HG03457 (cell line): ENCODE measurements at regions not wholly inside any gene's neighbourhood (a gene's known extent, or its start where the extent isn't known, plus 50 kb on each side); places are given as distances from the start of the nearest gene placed in this dataset.
"Not testable (repeated sequence)": the region's sequence is repeated elsewhere in the genome, so short reads cannot be mapped to it uniquely, and the experiment has no call there.

ENCODE experiments used
- ATAC-seq: cut with Tn5 transposase; IDR thresholded peaks from one replicate; pipeline ENCODE4 v1.9.1; 2021; ENCODE audit warnings: moderate number of reproducible peaks; ENCODE audit not compliant: unreplicated experiment

DNA sequence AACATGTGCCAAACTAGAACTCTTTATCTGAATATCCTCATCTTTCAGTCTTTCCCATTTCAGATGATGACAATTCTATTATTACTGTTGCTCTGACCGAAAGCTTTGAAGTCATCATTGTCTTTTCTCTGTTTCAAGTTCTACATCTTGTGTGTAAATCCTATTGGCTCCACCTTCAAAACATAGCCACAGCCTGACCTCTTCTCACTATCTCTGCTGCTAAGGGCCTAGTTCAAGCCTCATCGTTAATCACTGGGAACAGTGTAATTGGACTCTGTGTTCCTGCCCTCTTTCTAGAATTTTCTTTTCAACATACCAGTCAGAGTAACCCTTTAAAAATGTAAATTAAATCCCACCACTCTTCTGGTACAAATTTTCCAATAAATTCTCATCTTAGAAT, 105.1 kb downstream of the OXSM start:
- ATAC-seq, result no peak

DNA sequence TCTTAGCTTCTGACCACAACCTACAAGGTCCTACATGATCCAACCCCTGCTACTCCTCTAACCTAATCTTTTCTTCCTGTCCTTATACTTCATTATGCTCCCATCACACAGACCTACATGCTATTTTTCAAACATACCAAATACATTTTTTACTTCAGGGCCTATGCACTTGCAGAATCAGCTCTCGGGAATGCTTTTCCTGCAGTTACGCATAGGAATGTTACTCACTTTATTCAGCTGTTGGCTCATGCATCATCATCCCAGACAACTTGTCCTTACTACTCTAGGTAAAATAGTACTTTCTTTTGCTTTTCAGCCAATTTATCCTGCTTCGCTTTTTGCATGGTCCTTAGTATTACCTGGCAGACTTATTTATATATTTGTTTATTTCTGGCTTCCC, 105.6 kb downstream of the OXSM start:
- ATAC-seq, result no peak

DNA sequence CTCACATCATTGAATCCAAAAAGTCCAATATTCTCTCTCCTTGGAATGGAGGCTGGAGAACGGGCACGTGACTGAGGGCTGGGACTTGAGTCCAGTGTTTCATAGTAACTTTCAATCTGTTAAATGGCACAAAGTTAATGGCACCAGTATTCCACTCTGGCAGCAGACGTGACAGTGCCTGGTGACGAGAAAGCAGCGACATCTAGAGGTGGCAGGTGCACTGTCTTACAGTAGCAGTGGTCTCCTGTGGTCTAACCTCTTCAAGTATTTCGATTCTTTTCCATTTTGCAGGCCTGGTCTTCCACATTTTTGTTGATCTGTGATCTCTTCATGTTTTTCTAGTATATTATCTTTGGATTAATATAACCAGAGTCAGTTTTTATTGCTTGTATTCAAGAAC, 107.1 kb downstream of the OXSM start:
- ATAC-seq, result no peak

DNA sequence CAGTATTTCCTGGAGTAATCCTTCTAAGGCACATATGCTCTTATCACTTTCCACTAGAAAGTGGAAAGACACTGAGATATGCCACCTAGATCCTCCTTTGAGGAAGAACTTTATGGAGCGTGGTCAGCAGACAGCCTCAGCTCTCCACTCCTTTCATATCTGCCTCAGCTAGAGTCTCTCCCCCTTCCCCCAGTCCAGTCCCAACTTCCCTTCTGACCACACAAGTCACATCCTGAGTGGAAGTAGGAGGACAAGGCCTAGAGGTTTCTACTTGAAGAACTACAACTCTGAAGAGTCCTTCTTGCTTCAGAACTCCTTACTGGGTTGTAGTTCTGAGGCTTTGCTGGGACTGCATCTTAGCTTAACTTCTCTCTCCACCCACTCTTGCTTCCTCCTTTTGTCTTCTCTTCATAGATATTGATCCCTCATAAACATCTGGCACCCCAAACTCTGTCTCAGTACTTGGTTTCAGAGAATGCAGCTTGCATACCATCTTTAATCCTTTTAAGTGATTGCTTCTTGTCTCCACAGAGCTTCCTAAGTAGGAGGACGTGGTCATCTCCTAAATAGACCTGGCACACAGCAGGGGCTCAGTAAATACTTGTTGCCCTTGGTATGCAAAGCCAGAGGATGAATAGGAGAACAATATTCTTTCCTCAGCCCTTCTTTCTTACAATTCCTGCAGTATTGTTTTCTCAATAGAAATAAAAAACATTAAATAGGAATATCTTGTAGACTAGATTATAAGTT, 109.6 kb downstream of the OXSM start:
- no peak for ATAC-seq

DNA sequence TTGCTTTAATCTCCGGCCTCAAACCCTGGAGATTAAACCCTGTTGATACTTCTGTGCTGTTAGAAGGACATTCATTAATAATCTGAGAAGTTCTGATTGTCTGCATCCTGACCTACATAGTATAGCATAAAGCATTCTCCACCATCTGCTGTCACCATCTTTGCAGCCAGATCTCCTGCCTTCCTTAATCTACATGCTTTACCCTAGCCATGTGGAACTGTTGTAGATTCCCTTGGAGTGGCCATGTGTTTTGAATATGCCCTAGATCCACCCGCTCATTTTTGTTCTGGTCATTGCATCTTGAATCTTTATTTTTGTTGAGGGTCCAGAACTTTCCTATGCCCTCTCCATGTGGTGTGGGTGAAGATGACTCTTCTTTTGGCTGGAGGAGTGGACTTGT, 110.3 kb downstream of the OXSM start:
- ATAC-seq, result no peak

DNA sequence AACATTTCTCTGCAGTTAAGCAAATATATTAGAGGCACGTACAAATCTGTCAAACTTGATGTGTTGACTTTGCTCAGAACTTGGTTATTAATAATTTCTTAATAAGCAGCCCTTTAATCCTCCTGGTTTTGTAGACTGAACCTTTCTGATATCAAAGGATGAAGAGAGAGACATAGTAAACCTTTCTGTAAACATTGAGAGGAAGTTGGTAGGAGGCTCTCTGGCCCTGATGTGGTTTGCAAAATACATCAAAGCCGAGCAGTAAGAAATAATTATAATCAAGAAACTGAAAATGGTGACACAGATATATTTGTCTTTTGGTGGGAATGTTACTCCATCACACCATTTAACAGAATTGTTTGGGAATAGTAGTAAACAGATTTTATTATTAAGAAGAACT, 111.9 kb downstream of the OXSM start:
- no peak for ATAC-seq

DNA sequence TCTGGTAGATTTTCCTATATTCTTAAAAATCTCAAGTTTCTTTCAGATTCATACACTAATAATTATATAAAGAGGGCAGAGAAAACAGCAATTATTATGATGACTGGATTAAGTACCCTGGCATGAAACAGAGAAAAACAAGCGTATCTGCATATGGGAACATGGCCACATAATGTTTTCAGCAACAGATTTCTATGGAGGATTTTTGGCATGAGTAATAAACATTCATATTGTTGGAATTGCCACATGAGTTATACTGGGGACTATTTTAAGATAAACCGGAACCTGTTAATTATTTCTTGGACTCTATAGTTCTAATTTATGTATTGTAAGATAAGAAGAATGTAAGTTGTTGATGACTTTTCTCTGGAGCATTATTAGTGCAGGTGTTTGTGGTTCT, 112.7 kb downstream of the OXSM start:
- no peak for ATAC-seq

DNA sequence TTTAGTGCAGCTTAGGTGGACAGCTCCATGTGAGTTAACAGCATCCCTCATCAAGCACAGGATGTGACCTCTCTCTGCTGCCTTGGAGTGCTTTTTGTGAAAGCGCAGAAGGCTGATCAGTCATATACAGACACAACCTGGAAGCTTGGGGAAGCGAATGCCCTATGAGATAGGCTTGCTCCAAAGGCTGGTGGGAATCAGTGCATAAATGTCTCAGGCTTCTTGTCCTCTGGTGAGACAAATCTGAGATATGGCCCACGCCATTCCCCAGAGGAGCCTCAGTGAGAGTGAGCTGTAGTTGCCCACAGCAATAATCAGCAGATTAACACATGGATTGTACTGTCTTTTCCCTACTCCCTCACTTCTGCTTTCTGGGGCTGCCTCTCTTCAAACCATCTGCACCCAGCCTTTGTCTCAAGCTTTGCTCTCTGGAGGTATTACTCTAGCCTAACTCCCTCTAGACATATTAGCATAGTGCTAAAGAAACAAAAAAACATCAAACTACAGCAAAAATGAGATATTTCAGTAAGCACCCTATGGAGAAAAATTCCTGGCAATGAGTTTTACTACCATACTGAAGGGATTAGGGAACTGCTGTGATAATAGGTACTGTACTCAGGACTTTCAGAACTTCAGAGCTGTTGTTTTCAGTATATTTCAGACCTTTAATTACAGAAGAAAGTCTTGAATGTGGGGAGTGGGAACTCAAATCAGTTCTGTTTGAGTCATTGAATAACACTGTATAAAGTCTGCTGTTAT, 113.7 kb downstream of the OXSM start:
- ATAC-seq, result no peak

DNA sequence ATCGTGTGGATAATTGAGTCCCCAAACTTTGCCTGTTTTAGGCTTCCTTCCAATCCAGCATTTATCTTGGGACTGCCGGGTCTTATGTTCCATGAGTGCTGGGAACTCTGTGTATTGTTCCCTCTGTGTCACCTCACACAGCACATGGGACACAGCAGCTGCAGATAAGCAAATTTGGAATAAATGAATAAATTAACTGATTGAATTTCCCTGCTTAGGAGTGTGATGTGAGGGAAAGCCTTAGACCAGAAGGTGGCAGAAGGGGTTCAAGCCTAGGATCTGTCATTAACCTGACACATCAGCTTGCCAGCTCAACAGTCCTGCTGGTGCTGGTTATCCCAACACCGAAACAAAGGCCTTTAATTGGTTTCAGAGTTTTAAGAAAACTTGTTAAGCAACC, 114.3 kb downstream of the OXSM start:
- ATAC-seq, result no peak

DNA sequence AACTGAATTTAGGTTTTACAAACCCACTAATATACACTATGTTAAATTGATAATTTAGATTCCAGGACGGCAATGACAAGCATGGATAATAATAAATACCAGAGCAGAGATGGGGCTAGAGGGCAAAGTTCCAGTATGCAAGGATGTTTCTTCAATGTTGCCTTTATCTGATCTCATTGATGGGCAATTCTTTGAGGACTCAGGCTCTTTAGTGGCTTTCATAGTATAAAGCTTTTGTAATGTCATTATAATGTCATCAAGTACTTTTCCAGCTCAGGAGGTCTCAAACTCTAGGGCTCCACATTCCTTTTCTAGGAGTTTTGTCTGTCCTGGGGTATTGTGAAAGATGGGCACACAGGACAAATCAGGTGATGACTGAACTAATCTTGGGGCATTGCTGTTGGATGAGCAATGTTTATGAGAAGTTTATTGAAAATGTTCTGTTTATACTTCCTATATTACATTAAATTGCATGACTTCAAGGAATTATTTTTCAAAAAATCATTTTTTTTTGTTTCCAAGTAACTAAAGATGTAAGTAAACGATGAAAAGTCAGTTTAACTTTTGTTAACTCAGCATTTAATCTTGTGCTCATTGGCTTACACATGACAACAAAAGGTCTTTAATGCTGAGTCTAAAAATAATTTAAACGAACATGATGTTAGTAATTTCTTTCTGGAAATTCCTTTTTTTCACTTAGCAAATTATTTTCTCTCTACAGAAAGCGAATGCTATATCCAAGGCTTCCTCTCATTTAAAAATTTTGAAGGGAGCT, 116.4 kb downstream of the OXSM start:
- no peak for ATAC-seq

DNA sequence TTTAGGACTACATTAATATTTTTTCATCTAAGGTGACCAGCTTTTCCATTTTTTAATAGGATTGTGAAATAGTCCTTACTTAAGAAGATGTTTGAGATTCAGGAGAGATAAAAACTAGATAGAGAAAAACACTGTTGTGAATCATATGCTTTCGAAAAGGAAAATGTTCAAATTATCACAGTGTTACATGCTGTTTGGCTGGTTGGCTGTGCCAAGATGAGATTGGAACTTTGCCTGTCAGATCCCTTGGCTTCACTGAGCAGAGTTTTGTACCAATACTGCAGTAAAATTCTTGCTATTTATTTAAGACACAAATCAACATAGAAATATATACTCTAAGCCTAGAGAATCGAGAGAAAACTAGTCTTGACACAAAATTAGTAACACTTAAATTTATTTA, 117.2 kb downstream of the OXSM start:
- no peak for ATAC-seq

DNA sequence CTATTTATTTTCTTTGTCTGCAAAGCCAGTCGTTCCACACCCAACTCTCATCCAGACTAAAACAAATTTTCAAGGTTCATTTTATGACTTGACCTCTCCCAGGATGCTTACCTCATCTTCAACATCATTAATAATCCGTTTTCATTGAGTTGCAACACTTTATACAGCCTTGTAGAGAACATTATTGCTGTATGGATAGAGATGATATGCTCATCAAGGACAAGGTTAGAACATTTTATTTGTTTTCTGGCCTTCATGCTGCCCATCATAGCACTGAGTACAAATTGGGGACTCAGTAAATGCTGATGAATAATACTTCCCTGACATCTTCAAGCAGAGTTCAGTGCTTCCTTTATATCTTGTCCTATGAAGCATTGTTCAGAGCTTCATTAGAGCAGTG, 120.2 kb downstream of the OXSM start:
- ATAC-seq, result no peak

DNA sequence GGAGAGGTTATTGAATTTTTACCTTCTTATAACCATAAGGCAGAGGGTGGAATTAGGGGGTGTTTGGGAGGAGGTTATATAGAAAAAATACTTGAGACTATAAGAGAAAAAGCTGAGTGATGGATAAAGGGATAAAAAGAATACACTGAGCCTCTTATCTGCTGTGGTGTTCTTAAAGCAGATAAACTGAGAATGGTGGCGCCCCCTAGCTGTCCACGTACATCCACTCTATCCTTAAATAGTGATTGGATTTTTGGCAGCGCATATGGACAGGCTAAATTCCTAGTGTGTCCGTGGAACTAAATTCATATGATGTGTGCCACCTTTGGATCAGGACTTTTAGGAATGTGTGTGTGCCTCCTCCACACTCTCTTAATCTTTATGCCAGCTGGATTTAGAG, 121.1 kb downstream of the OXSM start:
- no peak for ATAC-seq

DNA sequence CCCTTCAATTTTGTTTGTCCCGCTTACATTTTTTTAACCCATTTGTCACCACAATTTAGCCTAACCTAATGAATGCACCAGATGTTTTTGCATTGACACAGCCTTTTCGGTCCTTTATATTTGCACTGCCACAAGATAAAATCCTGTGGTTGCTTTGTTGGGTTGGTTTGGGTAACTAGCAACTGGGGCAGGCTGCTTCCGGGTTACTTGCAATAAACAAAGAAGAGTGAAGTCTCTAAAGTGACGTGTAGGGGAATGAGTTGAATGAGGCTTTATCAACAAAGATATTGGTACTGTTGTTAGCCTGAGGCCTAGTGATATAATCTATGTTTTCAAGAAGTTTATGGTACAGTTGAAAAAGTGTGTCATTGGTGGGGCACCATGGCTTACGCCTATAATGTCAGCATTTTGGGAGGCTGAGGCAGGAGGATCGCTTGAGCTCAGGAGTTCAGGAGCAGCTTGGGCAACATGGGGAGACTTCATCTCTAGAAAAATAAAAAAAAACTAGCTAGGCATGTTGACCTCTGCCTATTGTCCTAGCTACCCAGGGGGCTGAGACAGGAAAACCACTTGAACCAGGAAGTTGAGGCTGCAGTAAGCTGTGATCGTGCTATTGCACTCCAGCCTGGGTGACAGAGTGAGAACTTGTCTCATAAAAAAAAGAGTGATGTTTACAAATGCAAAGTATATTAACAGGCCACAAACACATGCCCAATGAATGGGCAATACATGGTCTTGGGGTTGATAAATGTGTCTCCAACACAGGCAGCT, 121.8 kb downstream of the OXSM start:
- no peak for ATAC-seq

DNA sequence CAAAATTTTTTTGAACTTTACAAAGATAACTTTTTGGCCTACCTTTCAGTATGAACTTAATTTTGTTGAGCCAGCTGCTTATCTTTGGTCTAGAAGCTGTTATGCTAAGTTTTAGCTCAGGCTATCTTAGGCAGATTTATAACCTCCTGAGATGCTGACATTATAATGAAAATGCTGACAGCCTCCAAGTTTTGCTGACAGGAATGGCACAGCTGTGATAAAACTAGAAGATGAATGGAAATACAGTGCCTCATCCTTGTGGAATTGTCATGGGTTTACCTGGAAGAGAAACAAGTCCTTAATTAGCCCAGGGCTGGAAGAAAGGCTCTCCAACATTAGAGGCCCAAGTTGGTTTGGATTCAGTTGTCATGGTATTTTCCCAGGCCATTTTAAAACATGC, 123.3 kb downstream of the OXSM start:
- ATAC-seq, result no peak

DNA sequence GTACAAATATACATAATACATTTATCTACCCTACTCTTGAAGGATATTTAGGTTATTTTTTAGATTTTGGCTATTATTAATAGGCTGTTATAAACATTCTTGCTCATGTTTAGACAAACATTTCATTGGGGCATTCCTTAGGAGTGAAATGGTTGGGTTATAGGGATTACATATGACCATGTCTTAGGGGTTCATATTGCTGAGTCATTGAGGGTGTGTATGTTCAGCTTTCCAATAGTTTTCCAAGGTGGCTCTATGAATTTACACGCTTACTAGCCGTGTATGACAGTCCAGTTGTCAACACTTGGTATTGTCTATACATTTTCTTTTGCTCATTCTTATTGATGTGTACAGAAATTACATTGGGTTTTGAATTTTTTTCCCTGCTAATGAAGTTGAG, 125.8 kb downstream of the OXSM start:
- ATAC-seq, result no peak

DNA sequence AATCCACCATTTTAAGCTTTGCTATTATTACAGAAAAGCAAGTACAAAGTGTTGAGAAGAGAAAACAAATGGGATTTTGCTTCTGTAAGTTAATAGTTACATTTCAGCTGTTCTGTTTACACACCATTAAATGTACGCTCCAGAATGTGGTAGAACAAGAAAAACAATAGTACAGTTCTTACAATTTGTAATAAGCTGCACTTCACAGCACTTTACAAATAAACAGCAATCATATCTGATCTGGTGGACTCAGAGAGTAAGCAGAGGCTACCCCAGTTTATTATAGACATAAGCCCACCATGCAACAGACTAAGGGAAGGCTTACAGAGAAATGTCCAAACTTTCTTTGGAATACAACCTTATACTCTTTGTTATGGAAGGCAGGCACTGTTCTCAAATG, 126.4 kb downstream of the OXSM start:
- no peak for ATAC-seq

DNA sequence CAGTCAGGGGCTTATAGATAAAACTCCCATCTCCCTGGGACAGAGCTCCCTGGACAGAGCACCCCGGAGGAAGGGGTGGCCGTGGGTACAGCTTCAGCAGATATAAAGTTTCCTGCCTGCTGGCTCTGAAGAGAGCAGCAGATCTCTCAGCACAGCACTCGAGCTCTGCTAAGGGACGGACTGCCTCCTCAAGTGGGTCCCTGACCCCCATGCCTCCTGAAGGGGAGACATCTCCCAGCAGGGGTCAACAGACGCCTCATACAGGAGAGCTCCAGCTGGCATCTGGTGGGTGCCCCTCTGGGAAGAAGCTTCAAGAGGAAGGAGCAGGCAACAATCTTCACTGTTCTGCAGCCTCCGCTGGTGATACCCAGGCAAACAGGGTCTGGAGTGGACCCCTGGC, 142.1 kb downstream of the OXSM start:
- ATAC-seq, result not testable (repeated sequence)

DNA sequence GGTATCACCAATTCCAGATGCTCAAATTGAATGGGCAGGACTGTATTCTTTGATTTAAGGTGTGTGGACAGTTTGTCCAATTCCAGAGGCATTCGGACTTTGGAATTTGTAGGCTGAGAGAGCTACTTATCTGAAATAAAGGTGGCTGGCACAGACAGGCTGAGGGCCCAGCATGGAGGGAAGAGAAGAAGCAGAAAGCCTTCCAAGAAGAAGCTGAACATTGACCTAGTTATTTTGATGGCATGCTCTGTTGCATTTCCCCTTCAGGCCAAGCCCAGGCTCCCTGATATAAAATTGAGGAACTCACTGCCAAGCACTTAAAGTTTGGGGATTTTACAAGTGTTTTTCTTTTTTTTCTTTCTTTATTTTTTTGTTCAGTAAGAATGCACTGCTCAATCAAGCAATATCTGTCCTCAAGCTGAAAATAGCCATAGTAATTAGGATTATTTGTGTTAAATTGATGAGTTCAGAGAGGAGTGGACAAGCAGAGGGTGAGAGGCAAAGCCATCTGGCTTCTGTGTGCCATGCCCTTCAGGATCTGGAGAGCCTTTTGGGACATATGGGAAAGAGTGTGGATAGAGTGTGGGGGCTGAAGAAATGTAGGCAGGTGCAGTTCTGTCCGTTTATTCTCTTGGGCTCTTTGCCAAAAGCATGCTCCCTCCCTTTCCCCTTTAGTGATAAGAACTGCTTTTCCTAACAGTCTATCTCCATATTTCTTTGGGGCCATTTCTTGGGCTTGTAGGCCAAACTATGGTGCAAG, 148.9 kb downstream of the OXSM start:
- no peak for ATAC-seq

DNA sequence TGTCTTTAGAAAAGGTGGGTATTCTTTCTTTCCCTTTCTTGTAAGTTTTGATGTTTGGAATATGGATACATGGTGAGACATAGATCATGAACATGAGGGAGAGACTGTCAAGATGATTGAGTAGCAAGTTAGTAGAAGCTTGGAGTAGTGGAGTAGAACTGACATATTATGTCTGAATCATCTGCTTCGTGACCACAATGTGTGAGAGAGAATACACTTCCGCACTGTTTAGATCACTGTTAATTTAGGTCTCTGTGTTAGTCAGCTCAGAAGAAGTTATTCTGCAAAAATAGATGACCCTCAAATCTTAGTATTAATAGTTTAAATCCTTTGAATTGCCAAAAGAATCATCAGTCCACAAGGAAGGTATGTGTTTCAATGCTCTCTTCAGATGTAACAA, 151.0 kb downstream of the OXSM start:
- no peak for ATAC-seq
